ENCODE measurements at regions not wholly inside any gene's neighbourhood (a gene's known extent, or its start where the extent isn't known, plus 50 kb on each side); places are given as distances from the start of the nearest gene placed in this dataset.

DNA sequence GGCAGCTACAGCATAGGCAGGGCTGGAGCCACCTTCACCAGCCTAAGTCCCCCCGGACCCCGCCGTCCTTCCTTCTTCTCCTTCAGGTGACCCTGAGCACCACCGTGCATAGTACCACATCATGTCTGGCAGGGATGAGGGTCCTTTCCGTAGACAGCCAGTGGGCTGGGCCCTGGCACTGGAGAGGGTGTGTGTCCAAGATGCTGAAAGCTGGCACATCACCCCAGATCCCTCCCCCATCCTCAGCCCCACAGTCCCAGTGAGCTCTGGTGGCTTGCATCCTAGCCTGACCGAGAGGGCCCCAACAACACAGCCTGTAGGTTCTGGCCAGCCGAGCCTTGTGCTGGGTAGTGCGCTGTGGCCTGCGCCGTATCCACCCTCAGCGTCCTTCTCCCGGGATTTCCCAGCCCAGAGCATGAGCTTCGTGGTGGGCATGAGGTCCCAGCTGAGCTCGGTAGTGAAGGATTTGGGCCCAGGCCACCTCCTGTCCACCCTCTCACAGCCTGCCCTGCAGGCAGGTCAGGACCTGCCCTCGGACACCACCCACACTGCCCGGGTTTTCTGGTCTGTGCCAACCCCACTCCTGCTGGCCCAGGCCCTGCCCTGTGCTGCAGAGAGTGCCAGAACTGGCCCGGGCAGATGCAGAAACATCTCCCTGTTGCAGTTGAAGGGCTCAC is 1124.3 kb downstream of the BRD1 start:
- Mint-ChIP-seq H3K4me1 (no peaks in the 10 kb centered on the region), H3K36me3 (no peaks in the 10 kb centered on the region), H3K27ac (no peak overlapping the region), H3K27me3 (no peaks in the 10 kb centered on the region), H3K4me3 (no peak overlapping the region), H3K9me3 (no peaks in the 10 kb centered on the region)

GRCh38 chr22:48702573-48703264 is 1125.0 kb downstream of the BRD1 start:
- no peaks in the 10 kb centered on the region for H3K9me3 Mint-ChIP-seq
- no peaks in the 10 kb centered on the region for H3K4me1 Mint-ChIP-seq
- no peaks in the 10 kb centered on the region for H3K36me3 Mint-ChIP-seq
- no peak overlapping the region for H3K27ac Mint-ChIP-seq
- no peaks in the 10 kb centered on the region for H3K27me3 Mint-ChIP-seq
- H3K4me3 Mint-ChIP-seq: peak overlapping the region in 1 of 4 donors; percentile 70

GRCh38 chr22:48701296-48702030 is 1126.2 kb downstream of the BRD1 start:
- Mint-ChIP-seq H3K36me3 (no peaks in the 10 kb centered on the region), H3K4me3 (no peak overlapping the region), H3K27ac (no peak overlapping the region), H3K9me3 (no peaks in the 10 kb centered on the region), H3K4me1 (no peaks in the 10 kb centered on the region), H3K27me3 (no peaks in the 10 kb centered on the region)

- no peaks in the 10 kb centered on the region for H3K4me1 Mint-ChIP-seq
- H3K27me3 Mint-ChIP-seq: no peaks in the 10 kb centered on the region
- no peaks in the 10 kb centered on the region for H3K36me3 Mint-ChIP-seq
- no peaks in the 10 kb centered on the region for H3K9me3 Mint-ChIP-seq
- H3K4me3 Mint-ChIP-seq: no peak overlapping the region
- no peak overlapping the region for H3K27ac Mint-ChIP-seq
Measured at GRCh38 chr22:48700566-48701295, 1126.9 kb downstream of the BRD1 start.

GRCh38 chr22:48700180-48700565 is 1127.5 kb downstream of the BRD1 start:
- Mint-ChIP-seq H3K27me3 (no peaks in the 10 kb centered on the region), H3K4me1 (no peaks in the 10 kb centered on the region), H3K9me3 (no peaks in the 10 kb centered on the region), H3K27ac (no peak overlapping the region), H3K4me3 (no peak overlapping the region), H3K36me3 (no peaks in the 10 kb centered on the region)

GRCh38 chr22:48699511-48699910 is 1128.2 kb downstream of the BRD1 start:
- H3K4me3 Mint-ChIP-seq: no peak overlapping the region
- no peaks in the 10 kb centered on the region for H3K9me3 Mint-ChIP-seq
- no peaks in the 10 kb centered on the region for H3K36me3 Mint-ChIP-seq
- H3K27me3 Mint-ChIP-seq: no peaks in the 10 kb centered on the region
- H3K27ac Mint-ChIP-seq: no peak overlapping the region
- H3K4me1 Mint-ChIP-seq: no peaks in the 10 kb centered on the region

DNA sequence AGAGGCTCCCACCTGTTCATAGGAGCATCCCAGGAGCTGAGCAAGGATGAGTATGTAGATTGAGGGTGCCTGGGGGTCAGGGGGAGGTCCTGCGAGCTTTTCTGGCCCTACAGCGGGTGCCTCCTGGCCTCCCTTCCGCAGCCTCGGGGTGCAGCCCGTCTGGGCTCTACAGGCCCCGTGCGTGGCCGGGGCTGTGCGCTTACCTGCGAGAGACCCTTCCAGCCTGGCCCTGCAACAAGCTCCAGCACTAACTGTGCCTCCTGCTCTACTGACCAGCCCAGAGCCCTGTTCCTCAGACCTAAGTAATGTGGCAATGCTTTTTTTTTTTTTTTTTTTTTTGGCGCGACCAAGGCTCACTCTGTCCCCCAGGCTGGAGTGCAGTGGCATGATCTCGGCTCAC is 1129.1 kb downstream of the BRD1 start:
- Mint-ChIP-seq H3K36me3 (no peaks in the 10 kb centered on the region), H3K9me3 (no peaks in the 10 kb centered on the region), H3K27ac (no peak overlapping the region), H3K4me1 (no peaks in the 10 kb centered on the region), H3K27me3 (no peaks in the 10 kb centered on the region), H3K4me3 (no peak overlapping the region)

DNA sequence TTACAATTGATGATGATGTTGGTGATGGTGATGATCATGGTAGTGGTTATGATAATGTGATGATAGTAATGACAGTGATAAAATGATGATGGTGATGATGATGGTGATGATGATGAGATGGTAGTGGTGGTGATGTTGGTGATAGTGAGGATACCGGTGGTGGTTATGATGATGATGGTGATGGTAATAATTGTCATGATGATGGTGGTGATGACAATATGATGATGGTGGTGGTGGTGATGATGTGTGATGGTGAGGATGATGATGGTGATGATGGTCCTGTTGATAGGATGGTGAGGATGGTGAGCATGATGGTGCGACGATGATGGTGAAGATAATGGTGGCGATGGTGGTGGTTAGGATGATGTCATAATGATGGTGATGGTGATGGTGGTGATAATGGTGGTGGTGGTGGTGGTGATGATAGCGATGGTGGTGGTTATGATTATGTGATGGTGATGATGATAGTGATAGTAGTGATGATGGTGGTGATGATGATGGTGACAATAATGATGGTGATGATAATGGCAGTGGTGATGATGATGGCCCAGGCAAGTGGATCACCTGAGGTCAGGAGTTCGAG is 1129.9 kb downstream of the BRD1 start:
- Mint-ChIP-seq H3K4me1 (no peaks in the 10 kb centered on the region), H3K27me3 (no peaks in the 10 kb centered on the region), H3K4me3 (no peak overlapping the region), H3K27ac (no peak overlapping the region), H3K9me3 (no peaks in the 10 kb centered on the region), H3K36me3 (no peaks in the 10 kb centered on the region)

DNA sequence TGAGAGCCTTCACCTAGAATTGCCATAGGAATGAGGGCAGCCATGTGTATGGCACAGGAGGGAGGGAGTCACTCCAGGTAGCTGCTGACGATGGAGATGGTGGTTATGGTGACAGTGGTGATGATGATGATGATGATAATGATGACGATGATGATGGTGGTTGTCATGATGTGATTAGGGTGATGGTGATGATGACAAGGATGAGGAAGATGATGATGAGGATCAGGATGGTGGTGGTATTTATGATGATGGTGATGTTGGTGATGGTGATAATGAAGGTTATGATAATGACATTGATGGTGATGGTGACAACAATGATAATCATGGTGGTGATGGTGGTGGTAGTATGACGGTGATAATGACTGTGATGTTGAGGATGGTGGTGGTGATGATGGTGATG is 1130.5 kb downstream of the BRD1 start:
- H3K36me3 Mint-ChIP-seq: no peaks in the 10 kb centered on the region
- no peaks in the 10 kb centered on the region for H3K4me1 Mint-ChIP-seq
- no peak overlapping the region for H3K27ac Mint-ChIP-seq
- H3K27me3 Mint-ChIP-seq: no peaks in the 10 kb centered on the region
- H3K4me3 Mint-ChIP-seq: no peak overlapping the region
- no peaks in the 10 kb centered on the region for H3K9me3 Mint-ChIP-seq

DNA sequence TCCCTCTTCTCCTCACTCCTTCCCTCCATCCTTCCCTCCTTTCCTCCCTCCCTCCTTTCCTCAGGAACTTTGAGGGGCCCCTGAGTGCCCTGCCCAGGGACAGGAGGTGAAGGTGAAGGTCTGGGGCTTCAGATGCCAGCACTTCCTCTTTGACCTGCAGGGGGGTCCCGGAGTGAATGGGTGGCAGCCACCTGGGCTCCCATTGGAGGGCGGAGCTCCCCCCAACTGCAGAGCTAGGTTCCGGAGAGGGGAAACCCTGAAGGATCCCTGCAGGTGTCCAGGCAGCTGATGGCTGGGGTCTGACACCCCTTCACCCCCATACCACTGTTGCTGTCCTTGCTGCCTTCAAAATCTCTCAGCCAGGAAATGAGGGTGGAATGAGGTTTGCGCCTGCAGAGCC is 1131.3 kb downstream of the BRD1 start:
- no peak overlapping the region for H3K27ac Mint-ChIP-seq
- H3K36me3 Mint-ChIP-seq: no peaks in the 10 kb centered on the region
- H3K4me1 Mint-ChIP-seq: no peaks in the 10 kb centered on the region
- no peaks in the 10 kb centered on the region for H3K9me3 Mint-ChIP-seq
- H3K27me3 Mint-ChIP-seq: no peaks in the 10 kb centered on the region
- no peak overlapping the region for H3K4me3 Mint-ChIP-seq

DNA sequence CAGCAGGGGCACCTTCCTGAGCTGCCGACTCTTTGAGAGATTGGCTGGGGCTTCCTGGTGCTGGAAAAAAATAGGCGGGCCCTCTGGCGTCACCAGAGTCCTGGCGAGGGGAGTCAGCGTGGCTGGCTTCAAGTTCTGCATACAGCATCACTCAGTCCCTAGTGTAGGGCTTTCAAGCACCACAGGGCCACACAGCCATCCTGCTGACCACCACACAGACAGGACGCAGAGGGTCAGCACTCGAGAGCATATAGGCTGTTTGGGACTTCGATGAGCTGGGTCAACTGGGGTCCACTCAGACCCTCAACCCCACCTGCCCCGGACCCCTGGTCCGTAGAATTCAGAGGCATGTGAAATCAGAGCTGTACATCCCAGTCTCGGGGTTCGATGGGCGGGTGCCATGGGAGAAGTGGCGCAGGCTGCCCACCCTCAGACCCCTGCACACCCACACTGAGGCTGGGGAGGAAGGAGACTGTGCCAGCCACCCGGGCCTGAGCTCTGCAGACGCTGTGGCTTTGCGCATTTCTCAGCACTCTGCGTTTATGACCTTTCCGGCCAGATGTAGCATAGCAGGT is 1131.9 kb downstream of the BRD1 start:
- H3K27me3 Mint-ChIP-seq: no peaks in the 10 kb centered on the region
- H3K9me3 Mint-ChIP-seq: no peaks in the 10 kb centered on the region
- H3K4me1 Mint-ChIP-seq: no peaks in the 10 kb centered on the region
- no peak overlapping the region for H3K4me3 Mint-ChIP-seq
- no peak overlapping the region for H3K27ac Mint-ChIP-seq
- H3K36me3 Mint-ChIP-seq: no peaks in the 10 kb centered on the region

GRCh38 chr22:48695251-48695650 is 1132.4 kb downstream of the BRD1 start:
- no peaks in the 10 kb centered on the region for H3K27me3 Mint-ChIP-seq
- no peaks in the 10 kb centered on the region for H3K4me1 Mint-ChIP-seq
- H3K4me3 Mint-ChIP-seq: no peak overlapping the region
- no peaks in the 10 kb centered on the region for H3K9me3 Mint-ChIP-seq
- H3K36me3 Mint-ChIP-seq: no peaks in the 10 kb centered on the region
- H3K27ac Mint-ChIP-seq: no peak overlapping the region

- no peaks in the 10 kb centered on the region for H3K36me3 Mint-ChIP-seq
- no peaks in the 10 kb centered on the region for H3K27me3 Mint-ChIP-seq
- H3K4me3 Mint-ChIP-seq: no peak overlapping the region
- no peaks in the 10 kb centered on the region for H3K4me1 Mint-ChIP-seq
- H3K27ac Mint-ChIP-seq: no peak overlapping the region
- H3K9me3 Mint-ChIP-seq: no peaks in the 10 kb centered on the region
Measured at GRCh38 chr22:48694296-48694883, 1133.3 kb downstream of the BRD1 start.

- Mint-ChIP-seq H3K27ac (no peak overlapping the region), H3K27me3 (no peaks in the 10 kb centered on the region), H3K36me3 (no peaks in the 10 kb centered on the region), H3K4me1 (no peaks in the 10 kb centered on the region), H3K9me3 (no peaks in the 10 kb centered on the region), H3K4me3 (no peak overlapping the region)
Measured at GRCh38 chr22:48693377-48694135, 1134.1 kb downstream of the BRD1 start.
